Tibial artery (tissue), 4 donors: ENCODE measurements at regions not wholly inside any gene's neighbourhood (a gene's known extent, or its start where the extent isn't known, plus 50 kb on each side); places are given as distances from the start of the nearest gene placed in this dataset.

Experiments
- DNase-seq, 2 donors: peaks; one replicate each; pipeline ENCODE4 v3.0.0-alpha.2; 2019
- H3K27ac ChIP-seq, 2 donors: fragments of 200-600 bp; sonication (generic) in 1 of 2; 1 replicate in 1 of 2; 2 replicates in 1 of 2; pipeline ENCODE4 v1.5.1; 2018 to 2019; ENCODE audit warnings: mild to moderate bottlenecking in 1 of 2
- H3K27me3 ChIP-seq, 2 donors: fragments of 200-600 bp; sonication (generic) in 1 of 2; one replicate each; pipeline versions ENCODE4 v1.5.1 to v1.6.0; 2016 to 2019
- H3K36me3 ChIP-seq, 3 donors: fragments of 200-600 bp; sonication (generic) in 2 of 3; one replicate each; pipeline ENCODE4 v1.5.1; 2016 to 2019; ENCODE audit warnings: mild to moderate bottlenecking in 2 of 3
- H3K4me1 ChIP-seq, 4 donors: fragments of 200-600 bp; sonication (generic) in 2 of 4; 1 replicate in 3 of 4; 2 replicates in 1 of 4; pipeline ENCODE4 v1.5.1; 2016 to 2019
- H3K4me3 ChIP-seq, 2 donors: fragments of 200-600 bp; sonication (generic) in 1 of 2; 1 replicate in 1 of 2; 2 replicates in 1 of 2; pipeline ENCODE4 v1.5.1; 2018 to 2019; ENCODE audit warnings: mild to moderate bottlenecking in 2 of 2
- H3K9me3 ChIP-seq, 3 donors: fragments of 200-600 bp; sonication (generic) in 1 of 3; one replicate each; pipeline ENCODE4 v1.5.1; 2016 to 2019
- CTCF ChIP-seq, 2 experiments: fragments of 200-600 bp in 1 of 2; fragments of 450-650 bp in 1 of 2; IDR thresholded peaks; one replicate each; pipeline ENCODE4 v1.5.1; 2017 to 2019; ENCODE audit warnings: antibody characterized with exemption in 2 of 2, mild to moderate bottlenecking in 1 of 2, moderate library complexity in 1 of 2
- intact Hi-C: fragments of 100-400 bp; cut with DNase I; formaldehyde crosslinking; loops from one replicate; pipeline ENCODE4 v1.15.0; 2023; ENCODE audit warnings: low total_unique reads

- no peaks in the 10 kb centered on the region for H3K36me3 ChIP-seq
- DNase-seq, result no peak
- H3K27me3 ChIP-seq, result no peaks in the 10 kb centered on the region
- no peak for TF ChIP-seq CTCF (IDR thresholded peaks at IDR 0.05)
- H3K9me3 ChIP-seq, result no peaks in the 10 kb centered on the region
- H3K4me3 ChIP-seq, result no peak overlapping the region
- intact Hi-C loops, result no loop called here
- H3K4me1 ChIP-seq, result no peaks in the 10 kb centered on the region
- H3K27ac ChIP-seq, result no peak overlapping the region
Observed at GRCh38 chr13:91153372-91153771, 194.1 kb upstream of the MIR17HG start.

- no peak for TF ChIP-seq CTCF (IDR thresholded peaks at IDR 0.05)
- intact Hi-C loops, result no loop called here
- Histone ChIP-seq H3K9me3 (no peaks in the 10 kb centered on the region), H3K4me1 (no peaks in the 10 kb centered on the region), H3K4me3 (no peak overlapping the region), H3K27ac (no peak overlapping the region), H3K36me3 (no peaks in the 10 kb centered on the region), H3K27me3 (peaks cover 0 to 2% of the 10 kb centered on the region in 2 donors)
- DNase-seq, result peak in 1 of 2 donors; percentile 28
Observed at GRCh38 chr13:91154558-91155353, 192.7 kb upstream of the MIR17HG start.

GRCh38 chr13:91155512-91156114, 191.9 kb upstream of the MIR17HG start:
- Histone ChIP-seq H3K27me3 (peaks cover 0 to 4% of the 10 kb centered on the region in 2 donors), H3K36me3 (no peaks in the 10 kb centered on the region), H3K4me1 (no peaks in the 10 kb centered on the region), H3K4me3 (no peak overlapping the region), H3K27ac (no peak overlapping the region), H3K9me3 (no peaks in the 10 kb centered on the region)
- intact Hi-C loops, result no loop called here
- no peak for TF ChIP-seq CTCF (IDR thresholded peaks at IDR 0.05)
- DNase-seq, result no peak

- H3K27me3 ChIP-seq, result peaks cover 0 to 4% of the 10 kb centered on the region in 2 donors
- no peak for DNase-seq
Observed at GRCh38 chr13:91157273-91158016, 190.0 kb upstream of the MIR17HG start.

GRCh38 chr13:91158017-91158395, 189.5 kb upstream of the MIR17HG start:
- H3K27me3 ChIP-seq, result peaks cover 0 to 4% of the 10 kb centered on the region in 2 donors
- no peak for DNase-seq
- no peaks in the 10 kb centered on the region for H3K36me3 ChIP-seq
- no peak overlapping the region for H3K27ac ChIP-seq
- H3K4me1 ChIP-seq, result no peaks in the 10 kb centered on the region
- intact Hi-C loops, result no loop called here
- H3K4me3 ChIP-seq, result no peak overlapping the region
- H3K9me3 ChIP-seq, result no peaks in the 10 kb centered on the region
- peak; percentile 32 to 44 for TF ChIP-seq CTCF (IDR thresholded peaks at IDR 0.05)

More at GRCh38 chr13:91157273-91158016, 190.0 kb upstream of the MIR17HG start:
- H3K4me1 ChIP-seq, result no peaks in the 10 kb centered on the region
- H3K9me3 ChIP-seq, result no peaks in the 10 kb centered on the region
- no peaks in the 10 kb centered on the region for H3K36me3 ChIP-seq
- H3K4me3 ChIP-seq, result no peak overlapping the region
- intact Hi-C loops, result no loop called here
- H3K27ac ChIP-seq, result no peak overlapping the region
- no peak for TF ChIP-seq CTCF (IDR thresholded peaks at IDR 0.05)
